HG03354 (cell line): ENCODE measurements at regions not wholly inside any gene's neighbourhood (a gene's known extent, or its start where the extent isn't known, plus 50 kb on each side); places are given as distances from the start of the nearest gene placed in this dataset.

ENCODE experiments used
- ATAC-seq: cut with Tn5 transposase; IDR thresholded peaks from one replicate; pipeline ENCODE4 v1.9.1; 2021; ENCODE audit warnings: mild to moderate bottlenecking; ENCODE audit not compliant: unreplicated experiment, poor library complexity, severe bottlenecking

GRCh38 chr6:142551274-142551811 lies 249.5 kb downstream of the ADGRG6 start:
- ATAC-seq: no peak

- no peak for ATAC-seq
Measured at GRCh38 chr6:142558786-142559185, 257.0 kb downstream of the ADGRG6 start.

GRCh38 chr6:142561511-142562265 lies 259.9 kb downstream of the ADGRG6 start:
- no peak for ATAC-seq

- no peak for ATAC-seq
Measured at GRCh38 chr6:142562865-142563264, 261.1 kb downstream of the ADGRG6 start.

GRCh38 chr6:142566628-142567396 lies 265.0 kb downstream of the ADGRG6 start:
- ATAC-seq: peak; percentile 76

GRCh38 chr6:142567461-142567860 lies 265.7 kb downstream of the ADGRG6 start:
- ATAC-seq: no peak

GRCh38 chr6:142568857-142569597 lies 267.2 kb downstream of the ADGRG6 start:
- ATAC-seq: no peak

- no peak for ATAC-seq
Measured at GRCh38 chr6:142569676-142570075, 267.9 kb downstream of the ADGRG6 start.

GRCh38 chr6:142570221-142570671 lies 268.4 kb downstream of the ADGRG6 start:
- ATAC-seq: no peak

- ATAC-seq: no peak
Measured at GRCh38 chr6:142592876-142593275, 291.1 kb downstream of the ADGRG6 start.

GRCh38 chr6:142597836-142598235 lies 296.0 kb downstream of the ADGRG6 start:
- ATAC-seq: no peak

GRCh38 chr6:142601427-142601826 lies 299.6 kb downstream of the ADGRG6 start:
- no peak for ATAC-seq

GRCh38 chr6:142602972-142603371 lies 301.2 kb downstream of the ADGRG6 start:
- no peak for ATAC-seq

- ATAC-seq: no peak
Measured at GRCh38 chr6:142605922-142606485, 304.2 kb downstream of the ADGRG6 start.

- no peak for ATAC-seq
Measured at GRCh38 chr6:142612956-142613355, 311.1 kb downstream of the ADGRG6 start.

GRCh38 chr6:142613981-142614380 lies 312.2 kb downstream of the ADGRG6 start:
- ATAC-seq: no peak

- ATAC-seq: no peak
Measured at GRCh38 chr6:142617158-142617557, 315.4 kb downstream of the ADGRG6 start.

GRCh38 chr6:142621822-142622221 lies 320.0 kb downstream of the ADGRG6 start:
- no peak for ATAC-seq

- no peak for ATAC-seq
Measured at GRCh38 chr6:142624978-142625715, 319.8 kb downstream of the HIVEP2 start.
